Prostate gland (tissue), 1 donor: ENCODE measurements at regions not wholly inside any gene's neighbourhood (a gene's known extent, or its start where the extent isn't known, plus 50 kb on each side); places are given as distances from the start of the nearest gene placed in this dataset.

Source experiments
- POLR2A ChIP-seq: fragments of 450-650 bp; IDR thresholded peaks from one replicate; pipeline ENCODE4 v1.6.1; 2016; ENCODE audit warnings: antibody characterized with exemption, mild to moderate bottlenecking
- POLR2AphosphoS5 ChIP-seq: sonication (generic); formaldehyde crosslinking; IDR thresholded peaks from one replicate; pipeline ENCODE4 v1.6.1; 2017; ENCODE audit warnings: antibody characterized with exemption

- no peak for TF ChIP-seq POLR2A
- no peak for TF ChIP-seq POLR2AphosphoS5
Measured at GRCh38 chr11:105401269-105401809, 208.5 kb upstream of the GRIA4 start.
